Liver (tissue), 8 donors: ENCODE measurements at regions not wholly inside any gene's neighbourhood (a gene's known extent, or its start where the extent isn't known, plus 50 kb on each side); places are given as distances from the start of the nearest gene placed in this dataset.

Experiments used
- DNase-seq: peaks from one replicate; pipeline ENCODE4 v3.0.0-alpha.2; 2017; ENCODE audit warnings: low spot score
- H3K27ac ChIP-seq, 2 donors: one replicate each; pipeline ENCODE4 v1.7.0; 2013; ENCODE audit warnings: inconsistent platforms in 2 of 2, low read length in 2 of 2, control low read depth in 1 of 2, low read depth in 1 of 2, mild to moderate bottlenecking in 1 of 2
- H3K27me3 ChIP-seq, 4 donors: one replicate each; pipeline versions ENCODE4 v1.6.1 to v1.7.0; 2013; ENCODE audit warnings: low read length in 3 of 4, inconsistent platforms in 1 of 4, mild to moderate bottlenecking in 1 of 4, moderate library complexity in 1 of 4; ENCODE audit not compliant: control insufficient read depth in 4 of 4, insufficient read depth in 4 of 4
- H3K36me3 ChIP-seq, 4 donors: one replicate each; pipeline versions ENCODE4 v1.6.1 to v1.7.0; 2013; ENCODE audit warnings: low read length in 3 of 4, mild to moderate bottlenecking in 3 of 4, low read depth in 1 of 4, moderate library complexity in 1 of 4; ENCODE audit not compliant: control insufficient read depth in 4 of 4, insufficient read depth in 3 of 4
- H3K4me1 ChIP-seq, 4 donors: one replicate each; pipeline versions ENCODE4 v1.6.1 to v1.7.0; 2013; ENCODE audit warnings: low read length in 3 of 4, mild to moderate bottlenecking in 3 of 4, moderate library complexity in 1 of 4; ENCODE audit not compliant: control insufficient read depth in 4 of 4, insufficient read depth in 4 of 4
- H3K4me3 ChIP-seq, 3 donors: one replicate each; pipeline versions ENCODE4 v1.6.1 to v1.7.0; 2013; ENCODE audit warnings: low read length in 3 of 3, control low read depth in 1 of 3, low read depth in 1 of 3, mild to moderate bottlenecking in 1 of 3
- H3K9ac ChIP-seq, 2 donors: one replicate each; pipeline ENCODE4 v1.7.0; 2013; ENCODE audit warnings: low read length in 2 of 2, mild to moderate bottlenecking in 2 of 2, moderate library complexity in 2 of 2, control low read depth in 1 of 2, low read depth in 1 of 2
- H3K9me3 ChIP-seq, 4 donors: one replicate each; pipeline versions ENCODE4 v1.6.1 to v1.7.0; 2013; ENCODE audit warnings: low read length in 3 of 4; ENCODE audit not compliant: control insufficient read depth in 4 of 4
- CTCF ChIP-seq: fragments of 150-350 bp; IDR thresholded peaks from 2 replicates; pipeline ENCODE4 v1.5.1; 2017; ENCODE audit warnings: improper control_type of control experiment, low read depth, low read length; ENCODE audit not compliant: missing input control
- EGR1 ChIP-seq, 2 donors: IDR thresholded peaks; 2 replicates each; pipeline ENCODE4 v1.6.1; 2016 to 2018; ENCODE audit warnings: antibody characterized with exemption in 2 of 2, low read depth in 2 of 2
- FOXA1 ChIP-seq: IDR thresholded peaks from 2 replicates; pipeline ENCODE4 v1.6.1; 2016; ENCODE audit warnings: antibody characterized with exemption
- FOXA2 ChIP-seq: IDR thresholded peaks from 2 replicates; pipeline ENCODE4 v1.6.1; 2016; ENCODE audit warnings: antibody characterized with exemption
- GABPA ChIP-seq, 2 donors: IDR thresholded peaks in 1 of 2; conservative IDR thresholded peaks in 1 of 2; 2 replicates each; pipeline ENCODE4 v1.6.1; 2016; ENCODE audit warnings: antibody characterized with exemption in 2 of 2, mild to moderate bottlenecking in 1 of 2, moderate library complexity in 1 of 2
- HNF4A ChIP-seq, 2 donors: conservative IDR thresholded peaks; 2 replicates each; pipeline ENCODE4 v1.6.1; 2016; ENCODE audit warnings: antibody characterized with exemption in 2 of 2, mild to moderate bottlenecking in 2 of 2
- HNF4G ChIP-seq: IDR thresholded peaks from 2 replicates; pipeline ENCODE4 v1.6.1; 2016; ENCODE audit warnings: antibody characterized with exemption
- JUND ChIP-seq, 2 donors: IDR thresholded peaks; 2 replicates each; pipeline ENCODE4 v1.6.1; 2016; ENCODE audit warnings: antibody characterized with exemption in 2 of 2
- MAX ChIP-seq: IDR thresholded peaks from 2 replicates; pipeline ENCODE4 v1.6.1; 2016; ENCODE audit warnings: antibody characterized with exemption
- NR2F2 ChIP-seq: IDR thresholded peaks from 2 replicates; pipeline ENCODE4 v1.6.1; 2016; ENCODE audit warnings: antibody characterized with exemption
- RAD21 ChIP-seq, 2 donors: IDR thresholded peaks; 2 replicates each; pipeline ENCODE4 v1.6.1; 2016; ENCODE audit warnings: antibody characterized with exemption in 2 of 2, mild to moderate bottlenecking in 2 of 2
- REST ChIP-seq: IDR thresholded peaks from 2 replicates; pipeline ENCODE4 v1.6.1; 2016; ENCODE audit warnings: antibody characterized with exemption, mild to moderate bottlenecking
- RXRA ChIP-seq, 2 donors: IDR thresholded peaks; 2 replicates each; pipeline ENCODE4 v1.6.1; 2017 to 2018; ENCODE audit warnings: antibody characterized with exemption in 2 of 2, mild to moderate bottlenecking in 1 of 2
- SP1 ChIP-seq: IDR thresholded peaks from 2 replicates; pipeline ENCODE4 v1.6.1; 2018; ENCODE audit warnings: antibody characterized with exemption, mild to moderate bottlenecking
- TAF1 ChIP-seq: conservative IDR thresholded peaks from 2 replicates; pipeline ENCODE4 v1.6.1; 2016; ENCODE audit warnings: antibody characterized with exemption, mild to moderate bottlenecking
- YY1 ChIP-seq: IDR thresholded peaks from 2 replicates; pipeline ENCODE4 v1.6.1; 2016; ENCODE audit warnings: antibody characterized with exemption, mild to moderate bottlenecking
- WGBS: extraction: QIAGEN DNeasy Blood & Tissue Kit; methylation state at CpG from one replicate; pipeline ENCODE4 v1.1.7; 2013; 5-methylcytosine and 5-hydroxymethylcytosine counted together
- TF ChIP-seq, protein P1 (sequence below): IDR thresholded peaks from 2 replicates; pipeline ENCODE4 v1.6.1; 2016; ENCODE audit warnings: antibody characterized with exemption
- TF ChIP-seq, protein P2 (sequence below): IDR thresholded peaks from 2 replicates; pipeline ENCODE4 v1.6.1; 2016; ENCODE audit warnings: antibody characterized with exemption
- donor health status: healthy.
- donor health status: healthy.
- donor health status: healthy.
- donor health status: healthy.
- donor health status: healthy.

DNA sequence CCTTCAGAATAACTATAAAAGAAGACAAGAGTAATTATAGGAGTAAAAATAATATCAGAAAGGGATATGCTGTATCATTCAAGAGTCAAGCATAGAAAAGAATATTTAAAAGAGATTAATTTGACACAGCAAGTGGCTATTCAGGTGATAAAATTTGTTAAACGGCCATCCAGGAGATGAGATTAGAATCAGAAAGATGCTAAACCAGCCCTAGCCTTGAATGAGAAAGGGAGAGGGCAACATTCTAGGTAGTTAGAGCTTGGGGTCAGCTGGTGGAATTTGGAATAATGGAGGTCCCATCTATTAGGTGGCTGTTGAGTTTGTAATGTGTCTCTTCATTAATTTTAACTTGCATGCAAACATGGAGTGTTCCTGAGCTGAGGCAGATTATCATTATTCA lies 350.5 kb upstream of the PABPC4L start:
- Histone ChIP-seq H3K9ac (no peak overlapping the region), H3K4me1 (no peaks in the 10 kb centered on the region), H3K27ac (no peak overlapping the region), H3K9me3 (peaks cover 0 to 5% (median 2%) of the 10 kb centered on the region in 4 donors), H3K27me3 (no peaks in the 10 kb centered on the region), H3K4me3 (no peak overlapping the region), H3K36me3 (no peaks in the 10 kb centered on the region)
- DNase-seq, result no peak
- WGBS, result 35% methylated on average over 1 of the region's 1 CpG
- TF ChIP-seq TAF1, result no peak
- no peak for TF ChIP-seq FOXA1
- TF ChIP-seq YY1, result no peak

GRCh38 chr4:134551348-134551747 lies 349.8 kb upstream of the PABPC4L start:
- no peak for DNase-seq
- no peaks in the 10 kb centered on the region for H3K4me1 ChIP-seq
- no peaks in the 10 kb centered on the region for H3K36me3 ChIP-seq
- TF ChIP-seq RAD21 (IDR thresholded peaks at IDR 0.05), result no peak
- no peak for TF ChIP-seq GABPA (IDR thresholded peaks at IDR 0.05 in 1 of 2, conservative IDR thresholded peaks at IDR 0.05 in 1 of 2)
- no peak for TF ChIP-seq FOXA1
- TF ChIP-seq REST, result no peak
- TF ChIP-seq JUND (IDR thresholded peaks at IDR 0.05), result no peak
- TF ChIP-seq NR2F2, result no peak
- TF ChIP-seq, protein P1, sequence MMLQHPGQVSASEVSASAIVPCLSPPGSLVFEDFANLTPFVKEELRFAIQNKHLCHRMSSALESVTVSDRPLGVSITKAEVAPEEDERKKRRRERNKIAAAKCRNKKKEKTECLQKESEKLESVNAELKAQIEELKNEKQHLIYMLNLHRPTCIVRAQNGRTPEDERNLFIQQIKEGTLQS, result no peak
- TF ChIP-seq FOXA2, result no peak
- no peak for TF ChIP-seq HNF4A (conservative IDR thresholded peaks at IDR 0.05)
- no peak for TF ChIP-seq YY1
- TF ChIP-seq EGR1 (IDR thresholded peaks at IDR 0.05; ENCODE audit: low read depth in 2 of 2), result no peak
- no peak for TF ChIP-seq HNF4G
- no peak for TF ChIP-seq SP1
- TF ChIP-seq, protein P2, sequence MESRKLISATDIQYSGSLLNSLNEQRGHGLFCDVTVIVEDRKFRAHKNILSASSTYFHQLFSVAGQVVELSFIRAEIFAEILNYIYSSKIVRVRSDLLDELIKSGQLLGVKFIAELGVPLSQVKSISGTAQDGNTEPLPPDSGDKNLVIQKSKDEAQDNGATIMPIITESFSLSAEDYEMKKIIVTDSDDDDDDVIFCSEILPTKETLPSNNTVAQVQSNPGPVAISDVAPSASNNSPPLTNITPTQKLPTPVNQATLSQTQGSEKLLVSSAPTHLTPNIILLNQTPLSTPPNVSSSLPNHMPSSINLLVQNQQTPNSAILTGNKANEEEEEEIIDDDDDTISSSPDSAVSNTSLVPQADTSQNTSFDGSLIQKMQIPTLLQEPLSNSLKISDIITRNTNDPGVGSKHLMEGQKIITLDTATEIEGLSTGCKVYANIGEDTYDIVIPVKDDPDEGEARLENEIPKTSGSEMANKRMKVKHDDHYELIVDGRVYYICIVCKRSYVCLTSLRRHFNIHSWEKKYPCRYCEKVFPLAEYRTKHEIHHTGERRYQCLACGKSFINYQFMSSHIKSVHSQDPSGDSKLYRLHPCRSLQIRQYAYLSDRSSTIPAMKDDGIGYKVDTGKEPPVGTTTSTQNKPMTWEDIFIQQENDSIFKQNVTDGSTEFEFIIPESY, result no peak
- TF ChIP-seq CTCF, result no peak
- TF ChIP-seq TAF1, result no peak
- no peak for TF ChIP-seq RXRA (IDR thresholded peaks at IDR 0.05)
- TF ChIP-seq MAX, result no peak
- H3K4me3 ChIP-seq, result no peak overlapping the region
- H3K9ac ChIP-seq, result no peak overlapping the region
- H3K9me3 ChIP-seq, result peaks cover 0 to 6% (median 2%) of the 10 kb centered on the region in 4 donors
- H3K27me3 ChIP-seq, result no peaks in the 10 kb centered on the region
- no peak overlapping the region for H3K27ac ChIP-seq
- WGBS, result 60% methylated on average over 2 of the region's 2 CpGs
